ENCODE measurements at regions not wholly inside any gene's neighbourhood (a gene's known extent, or its start where the extent isn't known, plus 50 kb on each side); places are given as distances from the start of the nearest gene placed in this dataset.
A peak's percentile ranks its signal among the peaks of the same experiment; 100 is the strongest.

GRCh38 chr12:89091293-89091841 is 260.9 kb downstream of the DUSP6 start:
- DNase-seq: no peak

DNA sequence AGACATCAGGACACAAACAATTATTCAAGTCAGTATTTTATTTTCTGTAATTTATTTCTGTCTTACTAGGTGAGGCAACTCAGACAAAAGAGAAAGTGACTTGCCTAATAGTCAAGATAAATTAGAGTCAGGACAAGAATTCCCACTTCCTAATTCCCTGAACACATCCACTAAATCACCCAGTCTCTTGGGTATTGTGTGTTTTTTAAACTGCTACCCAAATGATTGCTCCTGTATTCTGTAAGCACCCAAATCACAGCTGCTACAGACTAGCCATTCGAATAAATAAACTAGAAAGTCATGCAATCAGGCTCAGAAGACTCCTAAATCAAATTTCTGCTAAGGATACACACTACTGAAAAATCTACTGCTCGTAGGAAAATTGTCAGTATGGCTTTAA is 263.0 kb downstream of the DUSP6 start:
- DNase-seq: no peak

GRCh38 chr12:89087876-89088275 is 264.4 kb downstream of the DUSP6 start:
- DNase-seq: no peak

- no peak for DNase-seq
Observed at GRCh38 chr12:89087149-89087825, 265.0 kb downstream of the DUSP6 start.

DNA sequence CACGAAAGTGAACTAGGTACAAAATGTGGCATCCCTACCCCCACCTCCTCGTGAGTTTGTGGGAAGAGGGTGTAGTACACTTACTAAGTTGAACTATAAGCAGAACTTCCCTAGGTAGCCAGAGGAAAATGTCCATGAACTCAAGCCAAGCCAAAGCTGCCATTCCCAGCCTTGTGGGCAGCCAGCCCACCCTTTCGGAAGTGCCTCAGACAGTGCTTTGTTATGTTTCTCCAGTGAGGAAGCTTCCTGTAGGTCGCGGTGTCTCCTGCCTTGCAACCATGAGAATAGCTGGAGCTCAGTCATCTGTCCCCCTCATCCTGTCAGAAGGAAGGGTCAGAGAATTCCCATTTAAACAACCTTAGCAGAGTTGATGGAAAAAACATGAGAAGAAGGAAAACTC is 266.9 kb downstream of the DUSP6 start:
- DNase-seq: no peak

DNA sequence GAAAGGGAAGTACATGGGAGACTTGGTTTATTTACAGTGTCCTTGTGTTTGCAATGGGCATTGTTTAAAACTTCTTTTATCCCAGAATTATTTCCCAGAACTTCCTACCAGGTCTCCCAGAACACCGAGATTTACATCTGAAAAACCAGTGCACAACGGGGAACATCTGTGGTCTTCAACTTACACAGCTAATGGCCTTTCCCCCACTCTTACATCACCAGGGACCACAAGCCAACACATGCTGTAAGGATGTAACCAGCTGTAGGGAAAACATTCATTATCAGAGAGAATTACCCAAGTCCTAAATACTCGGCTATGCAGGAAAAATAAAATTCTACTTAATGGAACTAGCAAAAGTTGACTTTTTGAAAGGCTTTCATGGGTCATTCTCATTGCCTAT is 267.6 kb downstream of the DUSP6 start:
- peak; percentile 14 for DNase-seq

DNA sequence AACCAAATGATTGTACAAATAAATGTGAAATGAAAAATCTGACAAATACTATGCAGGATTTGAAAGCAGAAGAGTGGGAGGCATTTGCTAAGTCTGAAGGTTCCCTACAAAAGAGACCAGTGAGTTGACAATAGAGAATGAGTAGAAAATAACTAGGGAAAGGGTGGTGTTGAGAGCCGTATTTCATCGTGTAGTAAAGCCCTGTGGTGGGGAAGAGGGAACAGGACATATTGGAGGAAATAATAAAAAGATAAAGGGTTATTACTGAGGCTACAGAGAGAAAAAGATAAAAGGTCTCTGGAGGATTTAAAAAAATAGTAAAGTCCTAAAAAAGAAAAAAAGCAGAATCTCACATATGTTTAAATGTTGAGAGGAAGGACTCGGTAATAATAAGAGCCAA is 268.8 kb downstream of the DUSP6 start:
- DNase-seq: no peak

DNA sequence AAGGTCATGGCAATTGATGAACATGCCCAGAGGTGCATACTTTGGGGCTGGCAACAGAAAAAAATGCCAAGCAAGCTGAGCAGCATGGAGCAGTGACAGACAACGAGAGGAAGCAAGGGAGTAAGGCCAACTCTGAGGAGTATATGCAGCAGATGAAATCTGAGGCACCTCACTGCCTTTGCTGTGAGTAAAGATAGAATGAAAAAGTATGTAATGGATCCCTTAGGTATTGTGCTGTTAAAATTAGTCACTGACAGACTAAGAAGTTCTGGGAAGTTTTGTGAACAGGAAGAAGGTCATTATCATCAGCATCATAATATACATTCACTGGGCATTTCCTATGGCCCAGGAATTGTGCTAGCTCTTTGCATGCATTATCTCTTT is 269.9 kb downstream of the DUSP6 start:
- DNase-seq: no peak

GRCh38 chr12:89081719-89082369 is 270.5 kb downstream of the DUSP6 start:
- DNase-seq: no peak

DNA sequence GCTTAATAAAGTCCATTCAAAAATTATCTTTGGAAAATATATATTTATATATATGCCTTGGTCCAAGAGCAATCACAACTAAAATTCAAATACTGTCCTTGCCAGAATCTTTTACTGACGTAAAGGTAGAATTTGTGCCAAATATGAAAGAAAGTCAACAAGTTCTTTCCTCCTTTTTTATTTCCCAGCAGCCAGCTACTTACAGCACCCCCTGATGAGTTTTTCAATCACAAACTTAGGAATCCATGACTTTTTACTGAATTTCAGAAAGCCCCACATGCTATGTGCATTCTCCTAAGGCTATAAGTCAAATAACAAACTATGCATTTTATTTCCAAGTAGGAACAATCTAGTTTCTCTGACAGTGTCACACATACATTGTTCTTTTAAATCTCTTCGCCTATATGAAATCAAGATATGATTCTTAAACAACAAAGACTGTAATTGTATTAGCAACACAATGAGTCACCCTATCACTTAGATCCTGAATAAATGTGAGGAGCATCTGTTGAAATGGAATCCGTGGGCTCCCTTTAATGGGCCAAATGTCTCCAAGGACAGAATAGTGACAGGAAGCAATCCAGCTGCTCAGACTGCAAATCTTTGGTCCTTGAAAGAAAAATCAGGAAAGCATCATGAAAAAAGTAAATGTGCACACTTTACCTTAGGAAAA is 271.4 kb downstream of the DUSP6 start:
- DNase-seq: no peak

- DNase-seq: peak; percentile 27
Observed at GRCh38 chr12:89075880-89076540, 276.3 kb downstream of the DUSP6 start.

- no peak for DNase-seq
Observed at GRCh38 chr12:89073659-89074058, 278.6 kb downstream of the DUSP6 start.

DNA sequence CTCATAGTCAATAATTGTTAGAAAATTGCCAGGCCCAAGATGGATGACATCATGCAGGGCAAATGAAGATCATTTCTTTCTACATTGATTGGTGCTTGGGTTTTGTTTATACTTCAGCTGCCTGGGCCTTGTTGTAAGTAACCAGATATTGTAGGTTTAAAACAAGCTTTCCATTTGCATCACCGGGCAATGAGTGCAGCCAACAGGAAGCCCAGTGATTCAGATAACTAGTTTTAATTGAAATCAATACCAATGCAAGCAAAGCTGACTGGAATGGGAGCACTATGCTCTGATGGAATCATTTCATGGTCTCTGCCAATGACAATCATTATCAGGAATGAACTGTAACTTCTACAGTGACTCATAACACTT is 279.3 kb downstream of the DUSP6 start:
- DNase-seq: peak; percentile 53

DNA sequence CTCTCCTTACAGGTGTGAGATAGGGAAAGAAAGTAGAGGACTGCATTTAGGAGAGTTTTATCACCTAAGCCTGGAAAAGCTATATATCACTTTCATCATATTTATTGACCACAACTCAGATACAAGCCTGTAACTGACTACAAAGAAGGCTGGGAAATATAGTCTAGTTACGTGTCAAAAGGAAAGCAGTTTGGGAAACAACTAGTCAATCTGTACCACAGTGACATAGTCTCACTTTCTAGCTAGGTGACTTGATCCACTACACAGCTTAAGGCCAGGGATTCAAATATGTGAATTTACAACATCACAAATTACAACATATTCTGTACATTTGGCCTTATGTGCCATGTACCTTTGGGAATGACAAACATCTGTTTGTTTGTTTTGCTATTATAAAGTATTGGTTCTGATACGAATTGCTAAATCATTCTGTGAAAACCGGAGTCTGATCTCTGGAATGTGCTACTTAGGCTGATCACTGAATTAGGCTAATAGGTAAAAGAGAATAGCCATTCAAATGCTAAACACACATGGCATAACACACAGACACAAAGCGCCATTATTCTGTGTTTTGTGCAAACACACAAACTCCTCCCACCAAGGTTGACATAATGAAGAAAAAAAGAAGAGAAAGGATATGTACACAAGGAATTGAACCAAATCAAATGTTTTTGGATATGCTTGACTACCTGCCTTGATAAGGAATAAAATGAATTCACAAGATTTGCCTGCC is 279.8 kb downstream of the DUSP6 start:
- no peak for DNase-seq

GRCh38 chr12:89070603-89071002 is 281.7 kb downstream of the DUSP6 start:
- no peak for DNase-seq

GRCh38 chr12:89069431-89069830 is 282.9 kb downstream of the DUSP6 start:
- DNase-seq: no peak

DNA sequence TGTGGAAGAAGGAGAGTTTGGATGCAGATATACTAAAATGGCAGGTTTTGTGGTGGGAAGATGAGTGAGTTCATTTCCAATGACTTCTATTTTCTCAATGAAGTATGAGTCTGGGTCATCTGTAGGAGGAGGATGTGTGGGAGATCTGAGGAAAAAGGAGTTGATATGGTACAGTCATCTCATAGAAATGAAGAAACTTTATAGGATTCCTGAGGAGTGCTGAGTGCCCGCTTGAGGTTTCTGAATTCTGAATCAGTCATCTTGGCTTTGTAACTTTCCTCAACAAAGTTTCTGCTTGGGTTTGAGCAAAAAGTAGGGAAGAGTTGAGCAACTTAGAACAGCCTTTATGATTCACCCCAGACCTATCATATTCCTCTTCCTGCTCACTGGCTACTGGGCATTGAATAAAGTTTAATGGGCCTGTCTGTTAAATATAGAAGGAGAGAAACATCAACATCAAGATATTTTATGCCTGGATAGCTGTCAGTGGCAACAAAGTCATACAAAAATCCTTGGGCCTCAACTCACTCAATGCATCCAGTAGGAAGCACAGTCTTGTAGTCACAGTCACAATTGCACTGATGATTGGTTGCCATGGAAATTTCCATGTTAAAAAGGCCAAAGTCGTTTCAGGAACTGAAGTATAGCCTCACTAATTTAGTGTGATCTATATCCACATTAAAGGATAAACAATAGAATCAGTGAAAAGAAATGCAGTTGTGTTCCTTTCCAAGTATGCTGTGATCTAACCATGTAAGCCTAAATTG is 284.7 kb downstream of the DUSP6 start:
- DNase-seq: peak; percentile 76

DNA sequence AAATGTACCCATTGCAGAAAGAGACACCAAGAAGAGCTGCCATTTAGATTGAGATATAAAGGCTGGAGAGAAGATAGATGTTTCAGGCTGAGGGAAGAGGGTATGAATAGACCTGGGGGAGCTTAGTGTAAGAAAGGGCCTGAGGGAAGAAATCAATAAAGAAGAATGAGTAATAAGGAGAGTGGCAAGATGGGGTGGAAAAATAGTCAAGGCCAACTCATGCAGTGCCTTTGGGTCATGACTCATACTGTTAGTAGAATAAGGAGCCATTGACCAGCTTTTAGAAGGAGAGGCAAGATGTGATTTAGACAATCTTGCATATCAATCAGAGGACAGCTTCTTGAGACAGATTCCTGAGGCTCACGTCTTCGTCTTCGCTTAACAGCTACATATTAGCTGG is 287.5 kb downstream of the DUSP6 start:
- DNase-seq: peak; percentile 29

DNA sequence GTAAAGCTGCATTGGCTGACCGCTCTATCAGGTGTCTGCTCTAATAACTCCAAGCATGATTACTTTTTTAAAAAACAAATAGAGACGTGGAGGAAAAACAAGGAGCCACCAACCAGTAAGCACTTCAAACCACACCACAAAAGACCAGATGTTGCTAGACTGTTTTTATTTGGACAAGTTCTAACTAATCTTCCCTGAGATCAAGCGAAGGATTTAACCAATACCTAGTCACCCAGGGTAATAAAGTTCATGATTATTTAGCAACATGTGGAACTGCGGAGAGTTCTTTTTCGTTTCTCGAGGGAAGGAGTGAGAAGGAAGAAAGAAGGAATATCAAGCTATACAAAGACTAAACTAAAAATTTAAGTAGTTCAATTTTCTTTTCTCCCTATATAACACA is 288.1 kb downstream of the DUSP6 start:
- DNase-seq: no peak

DNA sequence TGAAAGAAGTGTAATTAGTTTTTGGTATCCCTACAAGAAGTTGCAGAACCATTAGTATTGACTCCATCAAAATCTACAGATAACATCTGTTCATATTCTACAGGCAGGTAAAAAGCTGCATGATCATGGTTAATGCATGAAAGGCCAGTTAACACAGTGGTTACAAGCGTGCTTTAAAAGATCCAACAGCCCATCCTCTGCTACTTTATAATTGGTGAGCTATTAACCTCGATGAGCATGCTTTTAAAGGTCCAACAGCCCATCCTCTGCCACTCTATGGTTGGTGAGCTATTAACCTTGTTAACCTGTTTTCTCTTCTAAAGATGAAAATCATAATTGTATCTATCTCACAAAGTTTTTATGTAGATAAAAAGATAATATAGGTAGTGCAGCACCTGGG is 289.3 kb downstream of the DUSP6 start:
- no peak for DNase-seq

DNA sequence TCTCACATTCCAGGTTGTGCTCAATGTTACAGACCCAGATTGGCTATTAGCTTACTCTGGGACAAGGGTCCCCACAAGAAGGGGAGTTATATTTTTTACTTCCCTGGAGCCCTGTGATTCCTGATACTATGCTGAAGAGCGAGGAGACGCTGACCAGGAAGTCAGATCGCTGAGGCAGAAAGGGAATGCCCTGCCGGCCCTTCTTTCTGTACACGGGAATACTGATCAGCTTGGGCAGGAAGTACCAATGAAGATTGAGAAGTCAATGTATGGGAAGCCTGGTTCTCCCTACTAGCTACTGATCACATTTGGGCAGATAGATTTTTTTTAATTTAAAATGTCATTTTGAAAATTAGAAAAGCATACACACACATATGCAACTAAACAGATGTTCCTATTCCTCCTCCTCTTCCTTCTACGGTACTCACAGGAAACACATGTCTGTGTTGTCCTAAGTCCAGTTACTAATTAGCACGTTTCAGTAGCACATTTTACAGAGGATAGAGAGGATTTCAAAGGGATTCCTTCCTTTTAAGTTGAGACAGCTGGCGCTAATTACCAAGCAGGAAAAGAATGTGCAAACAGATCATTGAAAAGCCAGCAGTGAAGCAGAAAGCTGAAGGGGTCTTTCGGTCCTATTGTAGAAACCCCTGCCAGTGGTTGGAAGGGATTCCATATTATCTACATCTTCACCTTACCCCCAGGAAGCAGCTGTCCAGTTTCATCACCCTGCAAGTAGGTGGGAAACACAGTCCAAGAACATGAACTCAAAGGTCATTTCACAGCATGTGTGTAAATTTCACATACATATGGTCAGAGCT is 292.4 kb downstream of the DUSP6 start:
- DNase-seq: no peak

Measured in fibroblast of skin of scalp (primary cell).